ENCODE measurements at regions not wholly inside any gene's neighbourhood (a gene's known extent, or its start where the extent isn't known, plus 50 kb on each side); places are given as distances from the start of the nearest gene placed in this dataset.

DNA sequence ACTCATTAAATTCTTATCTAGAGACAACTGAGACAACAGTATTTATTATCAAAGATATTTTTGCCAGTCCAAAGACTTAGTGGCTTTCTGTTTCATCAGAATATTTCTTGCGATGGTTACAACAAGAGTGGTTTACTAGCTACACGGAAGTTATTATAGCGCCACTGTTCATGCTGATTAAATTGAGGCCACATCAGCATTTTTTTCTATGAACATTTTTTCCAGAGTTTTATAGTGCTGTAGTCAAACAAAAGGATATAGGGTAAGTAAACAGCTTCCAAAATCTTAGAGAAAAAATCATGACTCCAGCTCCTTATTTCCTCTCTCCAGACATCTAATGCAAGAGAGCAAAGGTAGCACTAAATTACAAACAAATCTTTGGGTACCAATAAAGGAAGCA is 1264.4 kb downstream of the ZPLD1 start:
- ChIA-PET POLR2A (no interaction called here), CTCF (no interaction called here)
- DNase-seq (ENCODE audit: low read depth): no peak
- TF ChIP-seq, protein P1, sequence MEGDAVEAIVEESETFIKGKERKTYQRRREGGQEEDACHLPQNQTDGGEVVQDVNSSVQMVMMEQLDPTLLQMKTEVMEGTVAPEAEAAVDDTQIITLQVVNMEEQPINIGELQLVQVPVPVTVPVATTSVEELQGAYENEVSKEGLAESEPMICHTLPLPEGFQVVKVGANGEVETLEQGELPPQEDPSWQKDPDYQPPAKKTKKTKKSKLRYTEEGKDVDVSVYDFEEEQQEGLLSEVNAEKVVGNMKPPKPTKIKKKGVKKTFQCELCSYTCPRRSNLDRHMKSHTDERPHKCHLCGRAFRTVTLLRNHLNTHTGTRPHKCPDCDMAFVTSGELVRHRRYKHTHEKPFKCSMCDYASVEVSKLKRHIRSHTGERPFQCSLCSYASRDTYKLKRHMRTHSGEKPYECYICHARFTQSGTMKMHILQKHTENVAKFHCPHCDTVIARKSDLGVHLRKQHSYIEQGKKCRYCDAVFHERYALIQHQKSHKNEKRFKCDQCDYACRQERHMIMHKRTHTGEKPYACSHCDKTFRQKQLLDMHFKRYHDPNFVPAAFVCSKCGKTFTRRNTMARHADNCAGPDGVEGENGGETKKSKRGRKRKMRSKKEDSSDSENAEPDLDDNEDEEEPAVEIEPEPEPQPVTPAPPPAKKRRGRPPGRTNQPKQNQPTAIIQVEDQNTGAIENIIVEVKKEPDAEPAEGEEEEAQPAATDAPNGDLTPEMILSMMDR (IDR thresholded peaks at IDR 0.05; ENCODE audit: insufficient read depth, low read depth, low read length): no peak
- Histone ChIP-seq H3K4me3 (ENCODE audit: low read depth, low read length) (no peak overlapping the region), H3K36me3 (ENCODE audit: control insufficient read depth, insufficient read depth, low read length) (no peaks in the 10 kb centered on the region), H3K27me3 (ENCODE audit: control insufficient read depth, insufficient read depth, low read length) (no peaks in the 10 kb centered on the region)

DNA sequence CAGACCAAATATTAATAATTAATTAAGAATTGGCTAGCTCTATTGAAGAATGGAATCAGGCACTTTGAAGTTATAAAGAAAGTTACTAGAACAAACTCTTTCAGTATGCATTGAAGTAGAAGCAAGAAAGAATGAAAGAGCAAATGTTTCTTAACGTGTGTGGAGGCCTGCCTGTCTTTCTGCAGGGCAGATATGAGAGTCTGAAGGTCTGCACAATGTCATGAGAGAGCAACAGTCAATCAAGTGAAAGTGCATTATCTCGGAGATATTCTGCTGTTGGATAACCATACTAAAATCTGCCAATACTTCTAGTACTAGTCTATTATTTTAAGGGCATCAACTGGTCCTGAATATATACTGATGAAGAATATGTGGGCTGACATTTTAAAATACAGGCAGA is 1270.8 kb downstream of the ZPLD1 start:
- no peak for DNase-seq (ENCODE audit: low read depth)

DNA sequence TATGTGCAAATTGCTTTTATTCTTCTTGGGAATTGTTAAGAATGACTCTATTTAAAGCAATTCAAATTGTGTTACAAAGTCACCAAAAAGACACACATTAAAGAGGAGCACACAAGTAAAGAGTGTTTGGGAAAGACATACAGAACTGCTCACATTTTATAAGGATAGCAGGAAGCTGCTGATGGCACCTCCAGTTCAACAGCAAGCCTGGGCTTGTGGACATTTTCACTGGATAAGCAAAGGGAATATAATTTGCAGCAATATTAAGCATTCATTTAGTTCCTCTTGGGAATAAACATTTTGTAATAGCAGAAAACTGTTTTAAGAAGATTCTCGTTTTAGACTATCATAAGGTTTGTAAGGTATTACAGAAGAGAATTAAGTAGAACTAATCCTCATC is 1271.9 kb downstream of the ZPLD1 start:
- CTCF ChIA-PET: no interaction called here
- POLR2A ChIA-PET: no interaction called here
- no peaks in the 10 kb centered on the region for H3K36me3 ChIP-seq (ENCODE audit: control insufficient read depth, insufficient read depth, low read length)
- no peaks in the 10 kb centered on the region for H3K27me3 ChIP-seq (ENCODE audit: control insufficient read depth, insufficient read depth, low read length)
- DNase-seq (ENCODE audit: low read depth): no peak
- TF ChIP-seq, protein P1 (IDR thresholded peaks at IDR 0.05; ENCODE audit: insufficient read depth, low read depth, low read length): no peak
- no peak overlapping the region for H3K4me3 ChIP-seq (ENCODE audit: low read depth, low read length)

More for the DNA sequence above, 1270.8 kb downstream of the ZPLD1 start:
- TF ChIP-seq, protein P1 (IDR thresholded peaks at IDR 0.05; ENCODE audit: insufficient read depth, low read depth, low read length): no peak
- Histone ChIP-seq H3K27me3 (ENCODE audit: control insufficient read depth, insufficient read depth, low read length) (no peaks in the 10 kb centered on the region), H3K36me3 (ENCODE audit: control insufficient read depth, insufficient read depth, low read length) (no peaks in the 10 kb centered on the region), H3K4me3 (ENCODE audit: low read depth, low read length) (no peak overlapping the region)
- ChIA-PET POLR2A (no interaction called here), CTCF (no interaction called here)

DNA sequence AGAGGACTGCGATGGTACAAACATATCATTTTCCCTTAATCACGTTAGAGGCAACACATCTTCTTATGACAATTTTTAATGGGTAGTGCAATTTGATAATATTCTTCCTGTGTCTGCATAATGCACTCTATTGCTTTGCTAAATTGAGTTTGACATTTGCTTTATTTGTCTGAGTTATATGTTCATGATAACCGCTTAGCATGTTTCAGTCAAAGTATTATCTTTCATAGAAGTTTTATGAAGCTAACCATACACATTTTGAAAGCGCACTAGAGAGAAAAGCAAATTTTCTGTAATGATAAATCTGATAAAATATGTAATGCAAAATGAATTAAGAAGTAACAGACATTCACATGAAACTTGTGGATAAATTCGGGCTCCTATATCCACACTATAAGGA is 1276.9 kb downstream of the ZPLD1 start:
- ChIA-PET CTCF (no interaction called here), POLR2A (no interaction called here)
- TF ChIP-seq, protein P1 (IDR thresholded peaks at IDR 0.05; ENCODE audit: insufficient read depth, low read depth, low read length): no peak
- DNase-seq (ENCODE audit: low read depth): no peak
- no peaks in the 10 kb centered on the region for H3K36me3 ChIP-seq (ENCODE audit: control insufficient read depth, insufficient read depth, low read length)
- no peak overlapping the region for H3K4me3 ChIP-seq (ENCODE audit: low read depth, low read length)
- H3K27me3 ChIP-seq (ENCODE audit: control insufficient read depth, insufficient read depth, low read length): no peaks in the 10 kb centered on the region

DNA sequence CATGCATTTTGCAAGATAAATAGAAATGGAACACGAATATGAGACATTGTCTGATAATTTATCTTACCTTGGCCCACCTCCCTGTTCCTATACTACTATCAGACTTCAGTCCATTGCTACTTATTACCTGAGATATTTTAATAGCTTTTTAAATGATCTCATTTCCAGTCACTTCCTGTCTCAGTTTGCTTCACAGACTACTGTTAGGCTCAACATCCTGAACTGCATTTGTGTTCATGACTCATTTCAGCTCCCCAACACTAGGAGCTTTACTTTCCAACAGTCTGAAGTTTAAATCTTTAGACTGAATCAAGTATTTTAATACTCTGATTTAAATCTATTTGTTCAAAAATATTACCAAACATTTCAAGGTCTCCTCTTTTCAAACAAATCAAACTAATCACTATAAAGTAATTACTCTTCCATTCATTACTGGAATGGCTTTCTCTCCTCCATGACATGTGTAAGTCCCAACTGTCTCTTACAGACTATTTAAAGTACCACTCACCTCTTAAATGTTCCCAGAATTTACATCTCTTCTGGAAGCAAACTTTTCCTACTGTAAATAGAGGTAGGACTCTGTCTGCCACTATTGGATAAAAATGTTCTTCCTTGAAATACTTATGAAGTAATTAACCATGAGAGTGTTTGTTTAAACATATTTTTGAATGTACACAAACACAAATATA is 1277.6 kb downstream of the ZPLD1 start:
- CTCF ChIA-PET: no interaction called here

More for the DNA sequence above, 1277.6 kb downstream of the ZPLD1 start:
- Histone ChIP-seq H3K27me3 (ENCODE audit: control insufficient read depth, insufficient read depth, low read length) (no peaks in the 10 kb centered on the region), H3K36me3 (ENCODE audit: control insufficient read depth, insufficient read depth, low read length) (no peaks in the 10 kb centered on the region), H3K4me3 (ENCODE audit: low read depth, low read length) (no peak overlapping the region)
- POLR2A ChIA-PET: no interaction called here
- no peak for DNase-seq (ENCODE audit: low read depth)
- TF ChIP-seq, protein P1 (IDR thresholded peaks at IDR 0.05; ENCODE audit: insufficient read depth, low read depth, low read length): no peak

Data from BJ (cell line).